Endodermal cell (in vitro differentiated cells): ENCODE measurements at regions not wholly inside any gene's neighbourhood (a gene's known extent, or its start where the extent isn't known, plus 50 kb on each side); places are given as distances from the start of the nearest gene placed in this dataset.
"Not testable (repeated sequence)": the region's sequence is repeated elsewhere in the genome, so short reads cannot be mapped to it uniquely, and the experiment has no call there.

Source experiments
- DNase-seq: peaks from one replicate; pipeline ENCODE4 v3.0.0-alpha.2; 2017
- H3K27ac ChIP-seq: 2 replicates; pipeline ENCODE4 v1.5.1; 2013; ENCODE audit warnings: mild to moderate bottlenecking, low read depth, low read length, moderate library complexity
- H3K27me3 ChIP-seq: 2 replicates; pipeline ENCODE4 v1.6.1; 2013; ENCODE audit warnings: mild to moderate bottlenecking, low read length, moderate library complexity; ENCODE audit not compliant: insufficient read depth, control insufficient read depth, poor library complexity, severe bottlenecking
- H3K36me3 ChIP-seq: 2 replicates; pipeline ENCODE4 v1.7.0; 2013; ENCODE audit warnings: mild to moderate bottlenecking, low read length, moderate library complexity; ENCODE audit not compliant: control insufficient read depth, insufficient read depth
- H3K4me1 ChIP-seq: one replicate; pipeline ENCODE4 v1.7.0; 2013; ENCODE audit warnings: low read length; ENCODE audit not compliant: control insufficient read depth, insufficient read depth
- H3K4me3 ChIP-seq: 2 replicates; pipeline ENCODE4 v1.5.1; 2013; ENCODE audit warnings: mild to moderate bottlenecking, low read length, moderate library complexity
- H3K9ac ChIP-seq: 2 replicates; pipeline ENCODE4 v1.6.1; 2013; ENCODE audit warnings: mild to moderate bottlenecking, low read length, moderate library complexity; ENCODE audit not compliant: poor library complexity, severe bottlenecking; ENCODE audit errors: extremely low read depth
- H3K9me3 ChIP-seq: 2 replicates; pipeline ENCODE4 v1.6.1; 2013; ENCODE audit warnings: mild to moderate bottlenecking, low read length, moderate library complexity; ENCODE audit not compliant: control insufficient read depth
- H3K27ac Mint-ChIP-seq: 2 replicates; pipeline ENCODE4 v1.8.0; 2020; ENCODE audit warnings: mixed read lengths
- H3K27me3 Mint-ChIP-seq: 2 replicates; pipeline ENCODE4 v1.8.0; 2021; ENCODE audit warnings: mild to moderate bottlenecking, mixed read lengths; ENCODE audit not compliant: insufficient read depth
- H3K36me3 Mint-ChIP-seq: 2 replicates; pipeline ENCODE4 v1.8.0; 2020; ENCODE audit warnings: low read depth, mixed read lengths
- H3K4me1 Mint-ChIP-seq: 2 replicates; pipeline ENCODE4 v1.8.0; 2020; ENCODE audit warnings: mixed read lengths
- H3K4me3 Mint-ChIP-seq: 2 replicates; pipeline ENCODE4 v1.8.0; 2020; ENCODE audit warnings: mild to moderate bottlenecking, moderate library complexity, mixed read lengths
- H3K9me3 Mint-ChIP-seq: 2 replicates; pipeline ENCODE4 v1.8.0; 2020; ENCODE audit warnings: mild to moderate bottlenecking, mixed read lengths
- CTCF ChIP-seq: fragments of 200-600 bp; sonication (generic); conservative IDR thresholded peaks from 2 replicates; pipeline ENCODE4 v1.5.0; 2021; ENCODE audit warnings: antibody characterized with exemption, mild to moderate bottlenecking
- WGBS, 2 experiments: methylation state at CpG; one replicate each; pipeline versions ENCODE4 v1.1.5 to v1.1.7; 2013; ENCODE audit warnings: missing lambda C conversion rate in 2 of 2, mixed read lengths in 1 of 2; ENCODE audit not compliant: insufficient coverage in 1 of 2, insufficient read length in 1 of 2; 5-methylcytosine and 5-hydroxymethylcytosine counted together

DNA sequence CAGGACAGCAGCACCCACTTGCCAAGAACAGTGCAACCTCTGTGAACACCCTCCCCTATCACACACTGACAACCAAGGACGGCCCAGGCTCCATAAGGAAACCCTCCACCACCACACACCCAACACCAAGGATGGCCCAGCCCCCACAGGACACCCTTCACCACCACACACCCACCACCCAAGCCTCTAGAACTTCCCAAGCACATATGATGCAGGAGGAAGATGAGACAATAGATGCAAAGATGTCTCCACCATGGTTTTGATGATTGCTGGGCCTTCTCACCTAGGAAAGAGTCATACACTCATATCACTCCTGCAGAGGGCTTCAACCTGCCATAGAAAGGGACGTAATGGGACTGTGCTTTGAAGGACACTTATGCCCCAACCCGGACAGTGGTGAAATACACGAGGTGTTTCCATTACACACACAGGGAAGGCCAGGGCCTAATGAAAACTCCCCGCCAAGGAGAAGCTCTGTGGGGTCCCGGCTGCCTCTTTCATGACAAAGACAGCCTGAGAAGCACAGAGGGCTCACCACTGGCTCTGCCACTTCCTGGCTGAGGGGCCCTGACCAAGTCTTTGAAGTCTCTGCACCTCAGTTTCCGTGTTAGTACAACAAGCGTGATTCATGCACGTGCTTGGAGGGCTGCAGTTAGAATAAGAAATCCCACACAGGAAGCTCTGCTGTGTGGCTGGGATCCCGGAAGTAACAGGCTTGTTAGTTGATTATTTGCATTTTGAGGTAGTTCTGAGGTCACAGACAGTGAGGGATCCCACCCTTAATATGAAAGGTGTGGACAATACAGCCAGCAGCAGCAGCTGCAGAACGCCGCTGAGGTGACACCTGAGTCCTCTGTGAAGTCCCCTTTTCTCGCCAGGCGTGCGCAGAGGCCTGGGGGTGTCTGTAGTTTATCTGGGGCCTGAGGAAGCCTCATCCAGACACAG, 61.9 kb upstream of the ATP12A start:
- H3K9me3 Mint-ChIP-seq: peaks cover 4% of the 10 kb centered on the region
- no peak overlapping the region for H3K27ac ChIP-seq
- no peaks in the 10 kb centered on the region for H3K27me3 ChIP-seq
- no peak for DNase-seq
- no peak overlapping the region for H3K4me3 ChIP-seq
- H3K9me3 ChIP-seq: no peaks in the 10 kb centered on the region
- H3K4me3 Mint-ChIP-seq: no peak overlapping the region
- no peaks in the 10 kb centered on the region for H3K4me1 ChIP-seq
- H3K4me1 Mint-ChIP-seq: peaks cover 3% of the 10 kb centered on the region
- H3K9ac ChIP-seq: no peak overlapping the region
- H3K36me3 ChIP-seq: no peaks in the 10 kb centered on the region
- 85 to 88% methylated on average over 13 to 15 of the region's 15 CpGs for WGBS, 2 experiments
- TF ChIP-seq CTCF: no peak
- H3K27ac Mint-ChIP-seq: no peak overlapping the region
- H3K36me3 Mint-ChIP-seq: no peaks in the 10 kb centered on the region
- H3K27me3 Mint-ChIP-seq: no peaks in the 10 kb centered on the region

DNA sequence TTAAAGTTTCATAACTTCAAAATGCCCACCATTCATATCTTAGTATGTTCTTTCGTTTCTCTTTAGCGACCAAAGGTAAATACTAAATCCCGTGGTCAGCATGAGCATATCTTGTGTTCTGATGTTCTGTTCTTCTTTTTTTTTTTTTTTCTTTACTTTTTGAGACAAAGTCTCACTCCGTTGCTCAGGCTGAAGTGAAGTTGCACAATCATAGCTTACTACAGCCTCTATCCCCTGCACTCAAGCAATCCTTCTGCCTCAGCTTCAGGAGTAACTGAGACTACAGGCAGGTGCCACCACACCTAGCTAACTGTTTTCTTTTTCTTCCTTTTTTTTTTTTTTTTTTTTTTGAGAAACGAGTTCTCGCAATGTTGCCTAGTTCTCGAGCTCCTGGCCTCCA, 60.9 kb upstream of the ATP12A start:
- no peaks in the 10 kb centered on the region for H3K9me3 ChIP-seq
- H3K27me3 ChIP-seq: no peaks in the 10 kb centered on the region
- peaks cover 4% of the 10 kb centered on the region for H3K9me3 Mint-ChIP-seq
- no peak for DNase-seq
- no peak overlapping the region for H3K4me3 ChIP-seq
- no peak overlapping the region for H3K27ac ChIP-seq
- H3K27me3 Mint-ChIP-seq: no peaks in the 10 kb centered on the region
- no peaks in the 10 kb centered on the region for H3K36me3 Mint-ChIP-seq
- peaks cover 3% of the 10 kb centered on the region for H3K4me1 Mint-ChIP-seq
- H3K4me1 ChIP-seq: no peaks in the 10 kb centered on the region
- H3K9ac ChIP-seq: no peak overlapping the region
- WGBS, 2 experiments: 91 to 96% methylated on average over 4 to 6 of the region's 7 CpGs
- no peak overlapping the region for H3K27ac Mint-ChIP-seq
- H3K4me3 Mint-ChIP-seq: no peak overlapping the region
- TF ChIP-seq CTCF: no peak
- no peaks in the 10 kb centered on the region for H3K36me3 ChIP-seq

GRCh38 chr13:24622481-24623148, 57.6 kb upstream of the ATP12A start:
- H3K27me3 Mint-ChIP-seq, H3K9me3 ChIP-seq, H3K4me3 ChIP-seq, H3K9me3 Mint-ChIP-seq, H3K27ac ChIP-seq, H3K36me3 ChIP-seq, H3K4me3 Mint-ChIP-seq, H3K36me3 Mint-ChIP-seq, H3K4me1 Mint-ChIP-seq, H3K9ac ChIP-seq, DNase-seq, H3K27ac Mint-ChIP-seq, H3K4me1 ChIP-seq, H3K27me3 ChIP-seq: not testable (repeated sequence)
- 91 to 92% methylated on average over 4 to 8 of the region's 8 CpGs for WGBS, 2 experiments
